ENCODE measurements at regions not wholly inside any gene's neighbourhood (a gene's known extent, or its start where the extent isn't known, plus 50 kb on each side); places are given as distances from the start of the nearest gene placed in this dataset.
"Not testable (repeated sequence)": the region's sequence is repeated elsewhere in the genome, so short reads cannot be mapped to it uniquely, and the experiment has no call there.

- no peaks in the 10 kb centered on the region for H3K27me3 ChIP-seq
- intact Hi-C loops (cut with DNase I; ENCODE audit: low total_unique reads), result no loop called here
- no peak overlapping the region for H3K27ac ChIP-seq
- H3K36me3 ChIP-seq, result no peaks in the 10 kb centered on the region
- H3K4me1 ChIP-seq, result no peaks in the 10 kb centered on the region
- H3K4me3 ChIP-seq, result no peak overlapping the region
- TF ChIP-seq POLR2A (IDR thresholded peaks at IDR 0.05) (no peak), CTCF (IDR thresholded peaks at IDR 0.05) (no peak)
- no peak for DNase-seq
- no peaks in the 10 kb centered on the region for H3K9me3 ChIP-seq
Measured at GRCh38 chr3:39651993-39652739, 157.2 kb upstream of the MYRIP start.

GRCh38 chr3:39655718-39656117 lies 153.7 kb upstream of the MYRIP start:
- H3K4me1 ChIP-seq; H3K27ac ChIP-seq; H3K36me3 ChIP-seq; H3K4me3 ChIP-seq; intact Hi-C loops (cut with DNase I; ENCODE audit: low total_unique reads); H3K9me3 ChIP-seq; DNase-seq; H3K27me3 ChIP-seq: not testable (repeated sequence)

- no peak overlapping the region for H3K27ac ChIP-seq
- DNase-seq, result no peak
- no peaks in the 10 kb centered on the region for H3K9me3 ChIP-seq
- TF ChIP-seq CTCF (IDR thresholded peaks at IDR 0.05) (no peak), POLR2A (IDR thresholded peaks at IDR 0.05) (no peak)
- H3K27me3 ChIP-seq, result no peaks in the 10 kb centered on the region
- H3K36me3 ChIP-seq, result no peaks in the 10 kb centered on the region
- intact Hi-C loops (cut with DNase I; ENCODE audit: low total_unique reads), result no loop called here
- no peak overlapping the region for H3K4me3 ChIP-seq
- H3K4me1 ChIP-seq, result no peaks in the 10 kb centered on the region
Measured at GRCh38 chr3:39657075-39657474, 152.3 kb upstream of the MYRIP start.

GRCh38 chr3:39657775-39658174 lies 151.6 kb upstream of the MYRIP start:
- H3K27me3 ChIP-seq, result no peaks in the 10 kb centered on the region
- no peak overlapping the region for H3K27ac ChIP-seq
- intact Hi-C loops (cut with DNase I; ENCODE audit: low total_unique reads), result no loop called here
- H3K4me1 ChIP-seq, result no peaks in the 10 kb centered on the region
- TF ChIP-seq CTCF (IDR thresholded peaks at IDR 0.05) (no peak), POLR2A (IDR thresholded peaks at IDR 0.05) (no peak)
- H3K36me3 ChIP-seq, result no peaks in the 10 kb centered on the region
- no peak overlapping the region for H3K4me3 ChIP-seq
- H3K9me3 ChIP-seq, result no peaks in the 10 kb centered on the region
- DNase-seq, result no peak

- Histone ChIP-seq H3K4me1 (no peaks in the 10 kb centered on the region), H3K9me3 (no peaks in the 10 kb centered on the region), H3K36me3 (no peaks in the 10 kb centered on the region), H3K27ac (no peak overlapping the region), H3K27me3 (no peaks in the 10 kb centered on the region), H3K4me3 (no peak overlapping the region)
- intact Hi-C loops (cut with DNase I; ENCODE audit: low total_unique reads), result no loop called here
- TF ChIP-seq CTCF (IDR thresholded peaks at IDR 0.05) (no peak), POLR2A (IDR thresholded peaks at IDR 0.05) (no peak)
- no peak for DNase-seq
Measured at GRCh38 chr3:39664931-39665330, 144.5 kb upstream of the MYRIP start.

- H3K27ac ChIP-seq, result no peak overlapping the region
- TF ChIP-seq POLR2A (IDR thresholded peaks at IDR 0.05) (no peak), CTCF (IDR thresholded peaks at IDR 0.05) (no peak)
- H3K36me3 ChIP-seq, result no peaks in the 10 kb centered on the region
- H3K9me3 ChIP-seq, result no peaks in the 10 kb centered on the region
- H3K4me1 ChIP-seq, result no peaks in the 10 kb centered on the region
- DNase-seq, result no peak
- no peaks in the 10 kb centered on the region for H3K27me3 ChIP-seq
- no peak overlapping the region for H3K4me3 ChIP-seq
- intact Hi-C loops (cut with DNase I; ENCODE audit: low total_unique reads), result no loop called here
Measured at GRCh38 chr3:39665441-39665840, 144.0 kb upstream of the MYRIP start.

Measured in uterus (tissue), 3 donors.